Hepatocyte (in vitro differentiated cells): ENCODE measurements at regions not wholly inside any gene's neighbourhood (a gene's known extent, or its start where the extent isn't known, plus 50 kb on each side); places are given as distances from the start of the nearest gene placed in this dataset.
A peak's percentile ranks its signal among the peaks of the same experiment; 100 is the strongest.

Experiments
- DNase-seq: peaks from one replicate; pipeline ENCODE4 v3.0.0-alpha.2; 2016; ENCODE audit warnings: low spot score
- H2AFZ ChIP-seq: fragments of 200-600 bp; sonication (generic); 2 replicates; pipeline ENCODE4 v1.6.0; 2016; ENCODE audit warnings: antibody characterized with exemption, mild to moderate bottlenecking
- H3K27ac ChIP-seq: fragments of 200-600 bp; sonication (generic); 2 replicates; pipeline ENCODE4 v1.5.1; 2016; ENCODE audit warnings: mild to moderate bottlenecking
- H3K27me3 ChIP-seq: fragments of 200-600 bp; sonication (generic); 2 replicates; pipeline ENCODE4 v1.6.1; 2016
- H3K36me3 ChIP-seq: fragments of 200-600 bp; sonication (generic); replicated peaks from 2 replicates; pipeline ENCODE4 v1.5.1; 2016; ENCODE audit warnings: low read depth; ENCODE audit not compliant: insufficient read depth
- H3K4me1 ChIP-seq: fragments of 200-600 bp; sonication (generic); 2 replicates; pipeline ENCODE4 v1.5.1; 2016; ENCODE audit warnings: mild to moderate bottlenecking, moderate library complexity; ENCODE audit not compliant: insufficient read depth
- H3K4me2 ChIP-seq: fragments of 200-600 bp; sonication (generic); 2 replicates; pipeline ENCODE4 v1.6.0; 2016
- H3K4me3 ChIP-seq: fragments of 200-600 bp; sonication (generic); 2 replicates; pipeline ENCODE4 v1.5.1; 2016; ENCODE audit warnings: mild to moderate bottlenecking
- H3K79me2 ChIP-seq: fragments of 200-600 bp; sonication (generic); 2 replicates; pipeline ENCODE4 v1.6.0; 2017; ENCODE audit warnings: mild to moderate bottlenecking
- H3K9me2 ChIP-seq: fragments of 200-600 bp; sonication (generic); replicated peaks from 2 replicates; pipeline ENCODE4 v1.6.0; 2017; ENCODE audit warnings: mild to moderate bottlenecking; ENCODE audit not compliant: insufficient read depth
- H3K9me3 ChIP-seq: fragments of 200-600 bp; sonication (generic); 2 replicates; pipeline ENCODE4 v1.5.1; 2016; ENCODE audit warnings: low read depth, mild to moderate bottlenecking
- H4K20me1 ChIP-seq: fragments of 200-600 bp; sonication (generic); 2 replicates; pipeline ENCODE4 v1.6.0; 2016; ENCODE audit warnings: mild to moderate bottlenecking; ENCODE audit not compliant: insufficient read depth, poor library complexity, severe bottlenecking
- EZH2 ChIP-seq: fragments of 200-600 bp; sonication (generic); IDR thresholded peaks from 2 replicates; pipeline ENCODE4 v1.6.1; 2016; ENCODE audit warnings: antibody characterized with exemption, mild to moderate bottlenecking, borderline replicate concordance
- EZH2phosphoT487 ChIP-seq: fragments of 200-600 bp; sonication (generic); IDR thresholded peaks from one replicate; pipeline ENCODE4 v1.6.1; 2018; ENCODE audit warnings: antibody characterized with exemption, mild to moderate bottlenecking, low read depth, moderate library complexity; ENCODE audit not compliant: unreplicated experiment, severe bottlenecking
- WGBS: methylation state at CpG from one replicate; pipeline ENCODE4 v1.1.6; 2016; ENCODE audit warnings: low lambda C conversion rate; ENCODE audit errors: missing lambda C conversion rate; 5-methylcytosine and 5-hydroxymethylcytosine counted together
- TF ChIP-seq, protein P1 (sequence below): fragments of 200-600 bp; sonication (generic); IDR thresholded peaks from 2 replicates; pipeline ENCODE4 v1.5.1; 2016; ENCODE audit warnings: antibody characterized with exemption, mild to moderate bottlenecking; ENCODE audit not compliant: poor library complexity

DNA sequence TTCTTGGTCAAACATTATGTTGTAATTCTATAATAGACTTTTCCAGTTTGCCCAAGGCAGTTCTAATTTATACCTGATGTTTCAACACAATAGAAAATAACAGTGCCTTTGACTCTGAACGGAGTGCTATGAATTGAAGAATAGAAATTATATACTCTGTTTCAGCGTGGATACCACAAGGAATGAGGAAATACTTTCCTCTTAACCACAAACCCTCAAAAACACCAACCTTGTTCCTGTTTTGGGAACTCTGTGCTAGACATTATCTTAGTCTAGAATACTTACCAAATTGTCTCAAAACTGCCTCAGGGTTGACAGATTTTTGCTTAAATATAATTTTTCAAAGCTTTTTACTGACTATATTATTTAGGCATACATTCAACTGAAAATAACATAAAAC, 1629.3 kb downstream of the MRPL39 start:
- Histone ChIP-seq H3K4me3 (no peak overlapping the region), H3K4me1 (no peaks in the 10 kb centered on the region), H3K79me2 (no peaks in the 10 kb centered on the region), H3K9me2 (no peaks in the 10 kb centered on the region), H3K4me2 (no peak overlapping the region), H3K36me3 (no peaks in the 10 kb centered on the region), H4K20me1 (no peaks in the 10 kb centered on the region), H2AFZ (no peak overlapping the region), H3K27me3 (no peaks in the 10 kb centered on the region), H3K27ac (no peak overlapping the region), H3K9me3 (no peaks in the 10 kb centered on the region)
- 58% methylated on average over 2 of the region's 2 CpGs for WGBS
- DNase-seq, result no peak
- TF ChIP-seq EZH2phosphoT487 (no peak), EZH2 (no peak)
- TF ChIP-seq, protein P1, sequence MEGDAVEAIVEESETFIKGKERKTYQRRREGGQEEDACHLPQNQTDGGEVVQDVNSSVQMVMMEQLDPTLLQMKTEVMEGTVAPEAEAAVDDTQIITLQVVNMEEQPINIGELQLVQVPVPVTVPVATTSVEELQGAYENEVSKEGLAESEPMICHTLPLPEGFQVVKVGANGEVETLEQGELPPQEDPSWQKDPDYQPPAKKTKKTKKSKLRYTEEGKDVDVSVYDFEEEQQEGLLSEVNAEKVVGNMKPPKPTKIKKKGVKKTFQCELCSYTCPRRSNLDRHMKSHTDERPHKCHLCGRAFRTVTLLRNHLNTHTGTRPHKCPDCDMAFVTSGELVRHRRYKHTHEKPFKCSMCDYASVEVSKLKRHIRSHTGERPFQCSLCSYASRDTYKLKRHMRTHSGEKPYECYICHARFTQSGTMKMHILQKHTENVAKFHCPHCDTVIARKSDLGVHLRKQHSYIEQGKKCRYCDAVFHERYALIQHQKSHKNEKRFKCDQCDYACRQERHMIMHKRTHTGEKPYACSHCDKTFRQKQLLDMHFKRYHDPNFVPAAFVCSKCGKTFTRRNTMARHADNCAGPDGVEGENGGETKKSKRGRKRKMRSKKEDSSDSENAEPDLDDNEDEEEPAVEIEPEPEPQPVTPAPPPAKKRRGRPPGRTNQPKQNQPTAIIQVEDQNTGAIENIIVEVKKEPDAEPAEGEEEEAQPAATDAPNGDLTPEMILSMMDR, result no peak

DNA sequence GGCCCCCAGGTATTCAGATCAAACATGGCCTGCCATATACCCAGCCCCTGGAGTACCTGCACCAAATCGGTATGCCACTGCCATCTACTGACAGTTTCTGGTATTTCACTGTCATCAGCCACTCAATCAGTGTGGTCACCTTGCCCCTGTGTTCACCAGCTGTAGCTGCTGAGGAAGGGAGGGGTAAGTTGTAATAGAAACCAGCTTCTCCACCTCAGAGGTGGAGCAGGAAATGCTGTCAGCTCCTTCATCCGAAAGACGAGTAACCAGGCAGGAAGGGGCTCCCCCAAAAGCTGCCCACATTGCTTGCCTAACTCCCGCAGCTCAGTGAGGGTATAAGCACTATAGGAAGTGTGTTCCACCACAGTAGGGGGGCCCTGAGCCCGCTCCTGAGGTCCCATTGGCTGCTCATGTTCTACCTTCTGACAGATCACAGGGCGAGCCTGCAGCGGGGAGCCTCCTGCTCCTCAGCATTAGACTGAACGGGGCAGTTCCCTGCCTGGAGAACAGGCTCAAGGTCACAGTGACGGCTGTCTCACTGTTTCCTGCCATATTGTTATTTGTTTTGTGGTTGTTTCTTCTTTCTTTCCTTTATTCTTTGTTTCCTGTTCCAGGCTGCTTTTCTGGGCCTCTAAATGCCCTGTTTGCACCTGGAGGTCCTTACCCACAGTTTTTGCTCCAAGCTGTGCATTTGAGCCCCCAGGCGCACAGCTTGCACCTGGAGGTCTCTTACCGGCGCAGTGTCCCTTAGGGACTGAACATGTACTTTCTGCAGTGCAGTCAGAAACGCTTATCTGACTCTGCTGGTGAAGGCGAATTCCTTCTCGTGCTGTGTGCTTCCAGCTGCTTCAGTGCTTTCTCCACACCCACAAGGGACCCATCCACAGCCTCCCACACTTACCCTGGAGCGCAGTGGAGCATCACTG, 1638.3 kb downstream of the MRPL39 start:
- Histone ChIP-seq H2AFZ (no peak overlapping the region), H3K9me2 (no peaks in the 10 kb centered on the region), H3K36me3 (no peaks in the 10 kb centered on the region), H3K9me3 (no peaks in the 10 kb centered on the region), H4K20me1 (no peaks in the 10 kb centered on the region), H3K4me3 (no peak overlapping the region), H3K4me2 (peak overlapping the region; percentile 33), H3K27ac (no peak overlapping the region), H3K79me2 (no peaks in the 10 kb centered on the region), H3K27me3 (no peaks in the 10 kb centered on the region), H3K4me1 (no peaks in the 10 kb centered on the region)
- no peak for TF ChIP-seq EZH2phosphoT487
- TF ChIP-seq, protein P1, result peak; percentile 38
- 54% methylated on average over 16 of the region's 16 CpGs for WGBS
- DNase-seq, result peak; percentile 25

DNA sequence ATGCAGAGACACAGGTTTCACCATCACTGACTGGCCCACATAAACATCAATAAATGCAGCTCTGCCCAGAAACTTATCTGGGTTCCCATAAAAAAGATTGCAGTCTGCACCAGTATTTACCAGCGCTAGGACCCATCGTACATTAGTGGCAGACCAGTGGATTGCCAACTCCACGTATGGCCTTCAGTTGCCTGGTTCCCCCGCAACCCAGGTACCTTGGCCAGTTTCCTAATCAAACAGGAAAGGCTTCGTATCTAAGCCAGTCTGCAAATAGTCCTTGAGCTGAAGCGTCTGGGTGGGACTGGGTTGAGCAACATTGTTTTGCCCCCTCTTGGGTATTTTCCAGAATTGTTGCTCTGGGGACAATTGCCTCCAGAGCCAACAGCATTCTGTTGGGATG, 1639.3 kb downstream of the MRPL39 start:
- Histone ChIP-seq H2AFZ (no peak overlapping the region), H3K27me3 (no peaks in the 10 kb centered on the region), H3K9me2 (no peaks in the 10 kb centered on the region), H3K36me3 (no peaks in the 10 kb centered on the region), H3K4me2 (no peak overlapping the region), H3K4me3 (no peak overlapping the region), H3K27ac (no peak overlapping the region), H4K20me1 (no peaks in the 10 kb centered on the region), H3K79me2 (no peaks in the 10 kb centered on the region), H3K4me1 (no peaks in the 10 kb centered on the region), H3K9me3 (no peaks in the 10 kb centered on the region)
- TF ChIP-seq, protein P1, result no peak
- TF ChIP-seq EZH2 (no peak), EZH2phosphoT487 (no peak)
- no peak for DNase-seq
- WGBS, result 81% methylated on average over 6 of the region's 6 CpGs
